ENCODE measurements at regions not wholly inside any gene's neighbourhood (a gene's known extent, or its start where the extent isn't known, plus 50 kb on each side); places are given as distances from the start of the nearest gene placed in this dataset.

GRCh38 chr1:194184974-194185373, 998.6 kb upstream of the B3GALT2 start:
- no peak overlapping the region for H3K4me3 ChIP-seq (ENCODE audit: low read length)
- DNase-seq (ENCODE audit: low read depth, low spot score) = no peak

- H3K4me3 ChIP-seq (ENCODE audit: low read length) = no peak overlapping the region
- no peak for DNase-seq (ENCODE audit: low read depth, low spot score)
Measured at GRCh38 chr1:194184425-194184824, 998.0 kb upstream of the B3GALT2 start.

DNA sequence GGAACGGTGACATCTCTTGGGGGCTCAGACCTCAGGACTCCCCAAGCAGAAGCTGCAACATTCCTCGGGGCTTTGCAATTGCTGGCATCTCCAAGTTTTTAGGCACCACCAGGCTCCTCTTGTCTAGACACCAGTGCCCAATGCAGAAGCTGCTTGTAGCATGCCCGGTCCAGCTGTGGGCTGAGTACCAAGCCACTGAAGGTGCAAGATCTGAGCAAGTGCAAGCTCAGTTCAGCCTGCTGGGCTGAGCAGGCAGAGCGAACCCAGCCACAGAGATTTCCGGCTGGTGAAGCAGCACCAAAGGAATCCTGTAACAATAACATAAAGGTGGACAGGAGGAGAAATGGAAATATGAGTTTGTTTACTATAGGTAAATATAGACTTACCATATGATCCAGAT, 995.4 kb upstream of the B3GALT2 start:
- H3K4me3 ChIP-seq (ENCODE audit: low read length) = no peak overlapping the region
- DNase-seq (ENCODE audit: low read depth, low spot score) = no peak

DNA sequence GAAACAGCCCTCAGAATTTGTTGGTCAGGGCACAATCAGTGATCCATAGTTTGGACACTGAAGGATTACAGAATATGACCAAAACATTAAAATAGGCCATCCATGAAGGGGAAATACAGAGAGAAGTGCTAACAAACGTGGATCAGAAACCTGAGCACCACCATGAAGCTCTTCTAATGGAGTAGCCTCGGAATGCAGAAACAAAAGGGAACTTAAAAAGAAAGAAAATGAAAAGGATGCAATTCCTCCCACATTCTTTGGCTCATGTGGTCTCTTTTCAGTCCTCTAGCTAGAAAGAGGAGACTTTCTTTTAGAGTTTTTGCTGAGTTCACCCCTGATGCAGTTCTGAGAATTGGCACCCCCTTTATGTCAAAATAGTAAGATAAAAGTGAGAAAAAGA, 989.8 kb upstream of the B3GALT2 start:
- no peak for DNase-seq (ENCODE audit: low read depth, low spot score)
- no peak overlapping the region for H3K4me3 ChIP-seq (ENCODE audit: low read length)

- DNase-seq (ENCODE audit: low read depth, low spot score) = no peak
Measured at GRCh38 chr1:194175251-194175650, 988.8 kb upstream of the B3GALT2 start.

DNA sequence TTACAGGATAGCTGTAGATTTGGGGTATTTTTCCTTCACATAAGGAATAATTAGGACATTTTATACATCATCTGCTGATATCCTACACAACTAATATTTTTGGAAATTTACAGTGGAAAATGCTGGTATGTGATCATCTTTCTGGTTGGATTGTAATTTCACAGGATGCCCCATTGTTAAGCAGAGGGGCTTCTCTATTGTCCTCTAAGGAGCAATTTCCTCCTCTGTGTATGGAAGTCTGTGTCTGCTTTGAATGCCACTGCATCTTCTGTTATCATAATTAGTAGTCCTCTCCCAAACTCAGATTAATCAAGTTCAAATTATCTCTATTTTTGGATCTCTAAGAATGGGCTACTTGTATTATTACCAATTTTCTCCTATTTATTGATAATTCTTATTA, 988.1 kb upstream of the B3GALT2 start:
- DNase-seq (ENCODE audit: low read depth, low spot score) = no peak

More at GRCh38 chr1:194175251-194175650, 988.8 kb upstream of the B3GALT2 start:
- H3K4me3 ChIP-seq (ENCODE audit: low read length) = no peak overlapping the region

DNA sequence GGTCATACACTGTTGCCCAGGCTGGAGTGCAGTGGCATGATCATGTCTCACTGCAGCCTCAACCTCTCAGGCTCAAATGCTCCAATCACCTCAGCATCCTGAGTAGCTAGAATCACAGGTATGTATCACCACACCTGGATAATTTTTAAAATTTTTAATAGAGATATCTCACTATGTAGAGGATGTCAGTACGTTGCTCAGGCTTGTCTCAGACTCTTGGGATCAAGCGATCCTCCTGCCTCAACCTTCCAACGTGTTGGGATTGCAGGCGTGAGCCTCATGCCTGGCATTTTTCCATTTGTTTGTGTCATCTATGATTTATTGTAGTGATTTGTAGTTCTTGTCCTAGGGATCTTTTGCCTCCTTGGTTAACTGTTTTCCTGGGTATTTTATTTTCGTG, 985.2 kb upstream of the B3GALT2 start:
- no peak overlapping the region for H3K4me3 ChIP-seq (ENCODE audit: low read length)
- DNase-seq (ENCODE audit: low read depth, low spot score) = no peak

More for the DNA sequence above, 988.1 kb upstream of the B3GALT2 start:
- no peak overlapping the region for H3K4me3 ChIP-seq (ENCODE audit: low read length)

- no peak for DNase-seq (ENCODE audit: low read depth, low spot score)
- no peak overlapping the region for H3K4me3 ChIP-seq (ENCODE audit: low read length)
Measured at GRCh38 chr1:194167956-194168640, 981.7 kb upstream of the B3GALT2 start.

GRCh38 chr1:194164755-194165154, 978.3 kb upstream of the B3GALT2 start:
- no peak overlapping the region for H3K4me3 ChIP-seq (ENCODE audit: low read length)
- DNase-seq (ENCODE audit: low read depth, low spot score) = no peak

DNA sequence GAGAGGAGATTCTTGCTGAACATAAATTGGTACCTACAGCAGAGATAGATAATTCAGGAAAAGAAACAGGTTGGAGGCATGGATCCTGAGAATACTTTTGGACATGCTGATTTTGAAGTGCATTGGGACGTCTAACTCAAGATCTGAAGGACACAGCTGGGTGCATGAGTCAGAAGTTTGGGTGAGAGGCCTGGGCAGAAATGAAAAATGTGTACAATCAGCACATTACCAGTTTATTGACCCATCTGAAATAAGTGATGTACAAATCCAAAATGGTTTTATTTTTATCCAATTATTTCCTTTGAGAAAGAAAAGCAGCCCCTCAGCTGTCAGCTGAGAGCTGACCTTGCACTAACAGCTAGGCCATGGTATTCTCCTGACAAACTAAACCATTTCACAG, 975.2 kb upstream of the B3GALT2 start:
- DNase-seq (ENCODE audit: low read depth, low spot score) = no peak
- no peak overlapping the region for H3K4me3 ChIP-seq (ENCODE audit: low read length)

DNA sequence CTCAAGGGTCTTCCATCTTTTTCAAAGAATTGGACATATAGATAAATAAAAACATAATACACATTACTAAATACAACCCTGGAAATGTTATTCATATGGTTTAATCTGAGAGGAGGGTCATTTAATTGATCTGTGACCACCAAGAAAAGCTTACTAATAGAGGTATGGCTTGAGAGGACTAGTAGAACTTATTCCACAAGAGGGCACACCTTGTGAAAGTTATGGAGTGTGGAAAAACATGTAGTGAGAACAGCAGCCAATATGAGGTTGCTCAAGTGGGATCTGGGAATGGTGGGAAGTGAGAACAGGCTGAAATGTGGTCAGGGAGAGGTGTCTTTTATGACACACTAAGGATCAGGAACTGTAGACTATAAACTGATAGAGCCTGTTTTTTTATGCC, 973.5 kb upstream of the B3GALT2 start:
- H3K4me3 ChIP-seq (ENCODE audit: low read length) = no peak overlapping the region
- DNase-seq (ENCODE audit: low read depth, low spot score) = no peak

DNA sequence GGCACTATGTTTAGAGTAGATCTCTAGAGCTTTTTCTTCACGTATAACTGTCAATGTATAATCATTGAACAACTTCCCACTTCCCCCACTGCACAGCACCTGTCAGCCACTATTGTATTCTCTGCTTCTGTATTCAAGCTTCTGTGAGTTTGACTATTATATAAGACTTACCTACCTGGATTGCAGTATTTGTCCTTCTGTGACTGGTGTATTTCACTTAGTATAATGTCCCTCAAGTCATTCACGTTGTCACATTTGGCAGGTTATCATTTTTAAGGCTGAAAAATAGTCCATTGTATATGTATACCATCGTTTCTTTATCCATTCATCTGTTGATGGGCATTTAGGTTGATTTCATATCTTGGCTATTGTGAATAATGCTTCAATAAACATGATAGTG, 969.5 kb upstream of the B3GALT2 start:
- DNase-seq (ENCODE audit: low read depth, low spot score) = no peak
- H3K4me3 ChIP-seq (ENCODE audit: low read length) = no peak overlapping the region

DNA sequence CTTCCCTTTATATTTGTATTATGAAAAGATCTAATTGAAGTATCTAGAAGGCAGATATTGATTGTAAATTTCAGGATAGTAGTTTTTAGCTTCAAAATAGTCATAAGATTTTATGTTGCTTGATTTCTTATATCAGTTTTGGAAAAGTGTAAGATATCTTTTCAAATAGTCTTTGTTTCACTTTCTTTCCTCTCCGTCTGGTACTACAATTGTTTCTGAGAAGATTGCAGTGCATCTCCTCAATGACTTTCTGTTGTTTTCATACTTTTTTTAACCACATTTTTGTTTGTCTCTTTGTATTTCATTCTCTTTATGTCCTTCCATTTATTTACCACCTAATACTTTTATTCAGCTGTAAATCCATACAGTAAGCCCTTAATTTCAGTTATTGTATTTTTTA, 964.6 kb upstream of the B3GALT2 start:
- no peak for DNase-seq (ENCODE audit: low read depth, low spot score)
- no peak overlapping the region for H3K4me3 ChIP-seq (ENCODE audit: low read length)

DNA sequence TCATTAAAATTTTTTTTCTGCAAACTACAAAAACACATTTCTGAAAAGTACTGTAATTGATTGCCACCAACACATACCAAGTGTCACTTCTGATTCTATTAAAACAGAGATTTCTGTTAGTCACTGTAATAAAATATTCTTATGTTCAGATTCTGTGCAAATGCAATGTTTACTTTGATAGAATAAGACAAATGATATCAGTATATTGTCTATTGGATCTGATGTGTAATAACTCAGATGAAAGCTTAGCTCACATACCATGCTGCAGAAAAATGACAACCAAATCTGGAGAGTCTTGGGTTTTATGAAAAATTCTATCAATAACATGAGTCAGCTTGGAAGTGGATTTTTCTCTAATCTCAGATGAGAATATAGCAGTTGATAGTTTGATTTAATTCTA, 963.8 kb upstream of the B3GALT2 start:
- no peak for DNase-seq (ENCODE audit: low read depth, low spot score)
- no peak overlapping the region for H3K4me3 ChIP-seq (ENCODE audit: low read length)

DNA sequence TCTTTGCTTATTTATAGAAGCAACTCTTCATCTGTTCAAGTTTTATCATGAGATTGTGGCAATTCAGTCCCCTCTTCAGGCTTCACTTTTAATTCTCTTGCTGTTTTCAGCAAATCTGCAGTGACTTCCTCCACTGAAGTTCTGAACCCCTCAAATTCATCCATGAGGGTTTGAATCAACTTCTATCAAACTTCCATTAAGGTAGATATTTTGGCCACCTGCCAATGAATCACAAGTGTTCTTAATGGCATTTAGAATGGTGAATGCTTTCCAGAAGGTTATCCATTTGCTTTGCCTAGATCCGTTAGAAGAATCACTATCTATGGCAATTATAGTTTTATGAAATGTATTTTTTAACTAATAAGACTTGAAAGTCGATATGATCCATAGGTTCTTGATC, 946.7 kb upstream of the B3GALT2 start:
- H3K4me3 ChIP-seq (ENCODE audit: low read length) = no peak overlapping the region
- DNase-seq (ENCODE audit: low read depth, low spot score) = no peak

DNA sequence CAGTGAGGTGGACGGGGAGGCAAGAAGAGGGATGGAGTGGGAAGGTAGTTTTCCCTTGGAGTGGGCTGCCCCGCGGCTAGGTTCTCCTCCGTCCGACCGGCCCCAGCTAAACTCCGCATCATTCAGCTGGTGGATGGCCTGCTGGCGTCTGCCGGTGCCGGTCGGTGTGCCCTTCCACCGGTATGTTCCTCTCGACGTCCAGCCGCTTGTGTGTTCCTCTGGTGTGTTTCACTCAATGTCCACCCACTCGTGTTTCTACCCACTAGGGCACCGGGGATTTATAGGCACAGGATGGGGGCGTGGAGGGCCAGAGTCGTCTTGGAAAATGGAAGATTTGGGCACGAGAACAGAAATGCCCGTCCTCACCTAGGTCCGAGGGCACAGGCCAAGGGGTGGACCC, 931.7 kb upstream of the B3GALT2 start:
- DNase-seq (ENCODE audit: low read depth, low spot score) = no peak
- no peak overlapping the region for H3K4me3 ChIP-seq (ENCODE audit: low read length)

GRCh38 chr1:194117582-194117981, 931.2 kb upstream of the B3GALT2 start:
- DNase-seq (ENCODE audit: low read depth, low spot score) = peak; percentile 32
- no peak overlapping the region for H3K4me3 ChIP-seq (ENCODE audit: low read length)

DNA sequence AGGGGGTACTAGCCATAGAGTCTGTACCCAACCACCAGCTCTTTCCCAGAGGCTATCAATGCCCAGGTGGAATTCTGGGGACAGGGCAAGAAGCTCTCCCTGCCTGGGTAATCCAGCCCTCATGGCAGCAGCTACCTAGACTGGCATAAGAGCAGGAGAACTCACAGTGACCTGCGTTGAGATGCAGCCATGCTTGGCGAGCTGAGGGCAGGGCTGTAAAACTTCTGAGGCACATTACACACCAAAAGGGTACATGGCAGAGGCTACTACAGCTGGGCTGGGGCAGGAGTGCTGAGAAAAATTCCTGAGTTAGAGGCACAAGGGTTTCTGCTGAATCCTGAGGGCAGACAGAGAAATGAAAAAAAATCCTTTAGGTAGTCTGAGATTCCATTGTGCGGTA, 927.9 kb upstream of the B3GALT2 start:
- H3K4me3 ChIP-seq (ENCODE audit: low read length) = no peak overlapping the region
- DNase-seq (ENCODE audit: low read depth, low spot score) = no peak

DNA sequence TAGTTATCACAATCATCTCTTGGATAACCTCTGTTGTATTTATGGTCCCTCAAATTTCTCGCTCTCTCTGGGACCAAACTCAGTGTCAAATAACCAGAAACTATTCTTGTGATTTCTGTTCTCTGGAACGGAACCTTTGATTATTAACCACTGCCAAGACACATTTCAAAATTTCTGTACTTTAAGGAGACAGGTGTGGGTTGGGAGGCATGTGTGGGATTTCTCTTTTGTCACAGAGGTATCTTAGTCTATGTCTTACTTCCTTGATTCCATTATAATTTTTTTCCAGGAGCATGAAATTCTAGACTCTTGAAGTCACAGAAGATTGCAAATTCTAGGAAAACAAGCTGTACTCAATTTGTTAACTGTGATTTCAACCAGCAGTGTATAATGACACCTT, 919.0 kb upstream of the B3GALT2 start:
- DNase-seq (ENCODE audit: low read depth, low spot score) = no peak
- H3K4me3 ChIP-seq (ENCODE audit: low read length) = no peak overlapping the region

DNA sequence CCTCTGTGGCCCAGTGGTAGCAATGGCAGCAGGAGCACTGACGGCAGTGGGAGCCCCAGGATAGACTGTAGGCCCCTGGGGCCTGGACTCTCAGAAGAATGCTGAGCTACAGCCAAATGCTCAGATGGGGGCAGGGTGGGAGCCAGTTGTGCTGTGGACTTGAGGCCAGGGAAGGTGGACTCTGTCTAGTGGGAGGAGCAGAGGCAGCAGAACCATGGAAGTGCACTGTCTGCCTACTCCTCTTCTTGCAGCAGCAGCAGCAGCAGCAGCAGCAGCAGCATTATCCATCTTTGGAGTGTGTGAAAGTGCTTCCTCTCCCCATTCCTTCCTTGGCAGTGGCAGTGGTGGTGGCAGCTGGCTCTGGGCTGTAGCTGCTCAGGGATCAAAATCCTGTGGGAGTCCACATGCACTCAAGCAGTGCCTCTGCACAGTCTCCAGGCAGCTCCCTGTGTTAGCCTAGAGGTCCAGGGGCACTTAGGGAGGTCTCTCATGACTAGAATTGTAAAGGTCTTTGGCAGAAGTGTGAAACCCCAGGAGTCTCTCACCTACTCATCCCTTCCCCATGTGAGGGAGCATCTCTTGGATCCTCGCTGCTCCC, 917.9 kb upstream of the B3GALT2 start:
- no peak overlapping the region for H3K4me3 ChIP-seq (ENCODE audit: low read length)
- DNase-seq (ENCODE audit: low read depth, low spot score) = no peak

DNA sequence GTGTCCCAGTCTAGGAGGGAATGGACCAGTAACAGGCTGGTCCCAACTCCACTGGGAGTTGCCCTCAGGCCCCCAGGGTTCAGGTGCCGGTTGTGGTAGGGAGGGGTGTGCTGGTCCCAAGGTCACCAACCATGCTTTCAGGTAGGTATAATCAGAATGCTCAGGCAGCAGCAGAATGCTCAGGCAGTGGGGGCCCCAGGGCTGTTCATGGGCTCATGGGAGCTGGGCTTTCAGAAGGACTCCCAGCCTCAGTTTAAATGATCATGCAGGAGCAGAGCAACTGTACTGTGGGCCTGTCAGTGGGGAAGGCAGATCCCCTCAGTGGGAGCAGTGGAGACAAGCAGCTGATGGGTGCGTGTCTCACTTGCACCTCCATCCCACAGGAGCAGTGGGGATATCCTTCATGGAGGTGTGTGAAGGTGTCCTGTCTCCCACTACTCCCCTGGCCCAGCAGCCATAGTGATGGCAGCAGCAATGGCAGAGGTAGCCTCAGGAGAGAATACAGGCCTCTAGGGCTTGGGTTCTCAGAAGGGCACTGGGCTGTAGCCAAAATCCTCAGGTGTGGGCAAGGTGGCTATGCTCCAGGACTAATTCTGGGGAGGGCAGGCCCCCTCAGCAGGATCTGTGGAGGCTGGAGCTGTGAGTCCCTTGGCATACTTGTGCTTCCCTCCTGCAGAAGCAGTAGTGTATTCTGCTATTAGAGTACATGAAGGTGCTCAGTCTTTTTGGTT, 917.3 kb upstream of the B3GALT2 start:
- no peak overlapping the region for H3K4me3 ChIP-seq (ENCODE audit: low read length)
- no peak for DNase-seq (ENCODE audit: low read depth, low spot score)

All from Jurkat, Clone E6-1 (cell line).